HepG2 (cell line): ENCODE measurements at regions not wholly inside any gene's neighbourhood (a gene's known extent, or its start where the extent isn't known, plus 50 kb on each side); places are given as distances from the start of the nearest gene placed in this dataset.

ENCODE experiments used
- ATAC-seq: fragments of 200-7000 bp; cut with Tn5 transposase; 3 replicates; pipeline ENCODE4 v1.9.1; 2020; ENCODE audit warnings: mild to moderate bottlenecking, moderate library complexity
- BruUV-seq: library from RNA; stranded (reverse); fragments of 400-500 nt; replicated peaks from 2 replicates; lab custom pipeline; 2021; lab: Mats Ljungman, UMichigan
- CTCF ChIA-PET: fragments of 300-600 bp; formaldehyde crosslinking; extraction: SDS; loops from one replicate; lab custom pipeline; 2021; ENCODE audit warnings: low total read pairs, inconsistent platforms, low intra/inter-chr PET ratio; lab: Yijun Ruan, JAX
- POLR2A ChIA-PET: fragments of 350-600 bp; sonication (Branson Sonifier 250); formaldehyde crosslinking; loops from one replicate; lab custom pipeline; 2020; ENCODE audit warnings: antibody characterized with exemption, inconsistent platforms; lab: Yijun Ruan, JAX
- DNase-seq: peaks from one replicate; pipeline ENCODE4 v3.0.0-alpha.2; 2015; ENCODE audit warnings: low spot score
- FAIRE-seq: peaks from 3 replicates; lab custom pipeline; 2011; peaks lifted over from hg19 to GRCh38; lab: Jason Lieb, UNC
- H2AFZ ChIP-seq: one replicate; pipeline ENCODE4 v1.6.1; 2011; ENCODE audit warnings: low read length, inconsistent platforms
- H3K27ac ChIP-seq: fragments of 300-600 bp; 3 replicates; pipeline ENCODE4 v1.8.0; 2011; ENCODE audit warnings: mixed run types, mild to moderate bottlenecking, mixed read lengths, low read length, inconsistent platforms; ENCODE audit not compliant: insufficient read depth; ENCODE audit errors: extremely low read length
- H3K27me3 ChIP-seq, 2 experiments: fragments of 200-600 bp in 1 of 2; 2 replicates in 1 of 2; 3 replicates in 1 of 2; pipeline versions ENCODE4 v1.6.0 to v1.8.0; 2011; ENCODE audit warnings: low read length in 2 of 2, mild to moderate bottlenecking in 2 of 2, moderate library complexity in 2 of 2, inconsistent platforms in 1 of 2; ENCODE audit not compliant: insufficient read depth in 2 of 2, control insufficient read depth in 1 of 2
- H3K36me3 ChIP-seq, 2 experiments: fragments of 200-600 bp in 1 of 2; replicated peaks in 1 of 2; 2 replicates in 1 of 2; 3 replicates in 1 of 2; pipeline versions ENCODE4 v1.5.1 to v1.8.0; 2011; ENCODE audit warnings: low read length in 2 of 2, inconsistent platforms in 1 of 2; ENCODE audit not compliant: insufficient read depth in 2 of 2, control insufficient read depth in 1 of 2
- H3K4me1 ChIP-seq: 2 replicates; pipeline ENCODE4 v1.5.1; 2012; ENCODE audit warnings: low read length, inconsistent platforms; ENCODE audit not compliant: insufficient read depth
- H3K4me2 ChIP-seq: 2 replicates; pipeline ENCODE4 v1.6.0; 2011; ENCODE audit warnings: low read depth, low read length, inconsistent platforms
- H3K4me3 ChIP-seq, 3 experiments: fragments of 200-600 bp in 1 of 3; sonication (generic), shearing (Covaris generic) in 1 of 3; replicated peaks in 1 of 3; 2 replicates each; pipeline ENCODE4 v1.5.1; 2011 to 2016; ENCODE audit warnings: low read length in 3 of 3, inconsistent platforms in 2 of 3, low read depth in 2 of 3, mild to moderate bottlenecking in 2 of 3, control low read depth in 1 of 3, mixed read lengths in 1 of 3; ENCODE audit not compliant: insufficient read depth in 1 of 3
- H3K79me2 ChIP-seq: one replicate; pipeline ENCODE4 v1.6.1; 2011; ENCODE audit warnings: low read length, inconsistent platforms; ENCODE audit not compliant: insufficient read depth
- H3K9ac ChIP-seq: 2 replicates; pipeline ENCODE4 v1.6.0; 2011; ENCODE audit warnings: mild to moderate bottlenecking, low read depth, low read length, inconsistent platforms; ENCODE audit not compliant: insufficient read depth
- H3K9me3 ChIP-seq: 2 replicates; pipeline ENCODE4 v1.5.1; 2012; ENCODE audit warnings: mild to moderate bottlenecking, low read length
- H4K20me1 ChIP-seq: 2 replicates; pipeline ENCODE4 v1.6.0; 2011; ENCODE audit warnings: inconsistent platforms, mild to moderate bottlenecking, low read length, moderate library complexity; ENCODE audit not compliant: insufficient read depth
- AHR ChIP-seq: IDR thresholded peaks from 2 replicates; pipeline ENCODE4 v1.6.1; 2018; ENCODE audit warnings: missing genetic modification reagents, missing compliant biosample characterization
- ARID3A ChIP-seq: IDR thresholded peaks from 2 replicates; pipeline ENCODE4 v1.6.1; 2012; ENCODE audit warnings: low read depth, low read length, improper control_type of control experiment
- CENPX ChIP-seq: sonication (generic); formaldehyde crosslinking; IDR thresholded peaks from 2 replicates; pipeline ENCODE4 v1.9.0; 2021; ENCODE audit warnings: mild to moderate bottlenecking, missing genetic modification reagents, moderate library complexity
- DMTF1 ChIP-seq: sonication (generic); formaldehyde crosslinking; IDR thresholded peaks from 2 replicates; pipeline ENCODE4 v1.4.0; 2020; ENCODE audit warnings: mild to moderate bottlenecking, missing genetic modification reagents
- KDM1A ChIP-seq: IDR thresholded peaks from 2 replicates; pipeline ENCODE4 v1.6.1; 2016; ENCODE audit warnings: missing compliant biosample characterization
- SNAPC4 ChIP-seq: sonication (generic); formaldehyde crosslinking; IDR thresholded peaks from 2 replicates; pipeline ENCODE4 v1.4.0; 2020; ENCODE audit warnings: mild to moderate bottlenecking, missing genetic modification reagents
- SP2 ChIP-seq: sonication (generic); formaldehyde crosslinking; IDR thresholded peaks from 2 replicates; pipeline ENCODE4 v1.5.1; 2020; ENCODE audit warnings: mild to moderate bottlenecking, missing genetic modification reagents
- ZNF18 ChIP-seq: sonication (generic); formaldehyde crosslinking; IDR thresholded peaks from 2 replicates; pipeline ENCODE4 v1.8.0; 2022; ENCODE audit warnings: mild to moderate bottlenecking, missing genetic modification reagents; ENCODE audit not compliant: insufficient replicate concordance
- ZNF205 ChIP-seq: IDR thresholded peaks from 2 replicates; pipeline ENCODE4 v1.6.1; 2018; ENCODE audit warnings: missing biosample characterization, missing genetic modification reagents
- WGBS: methylation state at CpG from one replicate; pipeline ENCODE4 v1.1.6; 2017; ENCODE audit warnings: low lambda C conversion rate; 5-methylcytosine and 5-hydroxymethylcytosine counted together
- in situ Hi-C: cut with HindIII; loops from 2 replicates; pipeline ENCODE4 v1.10.0; 2017; ENCODE audit warnings: low pct_unique_long_range_greater_than_20kb; ENCODE audit not compliant: extremely low pct_ligation_motif_present
- intact Hi-C: fragments of 100-400 bp; cut with micrococcal nuclease; formaldehyde crosslinking; loops from one replicate; pipeline ENCODE4 v1.10.0; 2022; ENCODE audit not compliant: unreplicated experiment
- TF ChIP-seq, protein P1 (sequence below): sonication (generic); formaldehyde crosslinking; IDR thresholded peaks from 2 replicates; pipeline ENCODE4 v1.5.1; 2020; ENCODE audit warnings: missing genetic modification reagents, mild to moderate bottlenecking, borderline replicate concordance
- TF ChIP-seq, protein P2 (sequence below): sonication (generic); formaldehyde crosslinking; IDR thresholded peaks from 2 replicates; pipeline ENCODE4 v1.8.0; 2022; ENCODE audit warnings: low read depth, missing genetic modification reagents

DNA sequence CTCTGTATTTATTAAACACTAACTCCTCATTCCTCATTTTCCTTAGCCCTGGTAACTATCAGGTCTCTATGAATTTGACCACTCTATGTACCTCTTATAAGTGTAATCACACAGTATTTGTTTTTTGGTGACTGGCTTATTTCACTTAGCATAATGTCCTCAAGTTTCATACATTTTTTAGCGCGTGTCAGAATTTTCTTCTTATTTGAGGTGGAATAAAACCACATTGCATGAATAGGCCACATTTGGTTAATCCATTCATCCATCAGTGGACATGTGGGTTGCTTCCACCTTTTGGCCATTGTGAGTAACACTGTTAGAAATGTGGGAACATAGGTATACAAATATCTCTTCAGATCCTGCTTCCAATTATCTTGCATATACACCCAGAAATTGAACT is 341.2 kb upstream of the BOD1L1 start:
- H3K9ac ChIP-seq: no peak overlapping the region
- no peak for DNase-seq
- H3K36me3 ChIP-seq: no peaks in the 10 kb centered on the region
- no TSS peak for BruUV-seq
- no peak for FAIRE-seq
- in situ Hi-C loops (loop anchor here (25.0 kb wide), 1 partner anchor 306 kb away; no protein-coding TSS in a partner anchor), intact Hi-C loops (no loop called here)
- WGBS: 97% methylated on average over 2 of the region's 2 CpGs
- no peaks in the 10 kb centered on the region for H3K4me1 ChIP-seq
- ChIA-PET CTCF (no interaction called here), POLR2A (no interaction called here)
- H3K4me2 ChIP-seq: no peak overlapping the region
- no peaks in the 10 kb centered on the region for H3K27me3 ChIP-seq
- no peak overlapping the region for H3K4me3 ChIP-seq
- no peak overlapping the region for H3K27ac ChIP-seq
- no peaks in the 10 kb centered on the region for H3K79me2 ChIP-seq
- H3K9me3 ChIP-seq: peaks cover 41% of the 10 kb centered on the region
- no peaks in the 10 kb centered on the region for H4K20me1 ChIP-seq
- no peak overlapping the region for H2AFZ ChIP-seq
- ATAC-seq: no peak
- no peak for TF ChIP-seq DMTF1 (CRISPR knock-in tag)
- TF ChIP-seq, protein P1, sequence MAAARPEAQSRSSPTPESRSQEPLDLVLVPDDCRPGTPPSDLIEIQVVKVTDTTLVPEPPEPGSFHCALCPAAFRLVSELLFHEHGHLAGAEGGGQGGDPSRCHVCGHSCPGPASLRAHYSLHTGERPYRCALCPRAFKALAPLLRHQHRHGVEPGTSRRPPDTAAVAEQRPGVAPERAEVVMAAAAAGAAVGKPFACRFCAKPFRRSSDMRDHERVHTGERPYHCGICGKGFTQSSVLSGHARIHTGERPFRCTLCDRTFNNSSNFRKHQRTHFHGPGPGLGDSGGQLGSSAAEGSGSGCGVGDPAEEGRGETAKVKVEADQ (CRISPR knock-in tag): no peak
- no peak for TF ChIP-seq AHR (CRISPR knock-in tag)
- TF ChIP-seq, protein P2, sequence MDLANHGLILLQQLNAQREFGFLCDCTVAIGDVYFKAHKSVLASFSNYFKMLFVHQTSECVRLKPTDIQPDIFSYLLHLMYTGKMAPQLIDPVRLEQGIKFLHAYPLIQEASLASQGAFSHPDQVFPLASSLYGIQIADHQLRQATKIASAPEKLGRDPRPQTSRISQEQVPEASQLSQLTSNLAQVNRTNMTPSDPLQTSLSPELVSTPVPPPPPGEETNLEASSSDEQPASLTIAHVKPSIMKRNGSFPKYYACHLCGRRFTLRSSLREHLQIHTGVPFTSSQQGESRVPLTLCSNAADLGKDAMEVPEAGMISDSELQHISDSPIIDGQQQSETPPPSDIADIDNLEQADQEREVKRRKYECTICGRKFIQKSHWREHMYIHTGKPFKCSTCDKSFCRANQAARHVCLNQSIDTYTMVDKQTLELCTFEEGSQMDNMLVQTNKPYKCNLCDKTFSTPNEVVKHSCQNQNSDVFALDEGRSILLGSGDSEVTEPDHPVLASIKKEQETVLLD (CRISPR knock-in tag): no peak
- no peak for TF ChIP-seq ZNF205 (CRISPR knock-in tag)
- TF ChIP-seq CENPX (CRISPR knock-in tag): no peak
- no peak for TF ChIP-seq SNAPC4 (CRISPR knock-in tag)
- TF ChIP-seq SP2 (CRISPR knock-in tag): no peak
- TF ChIP-seq KDM1A (CRISPR knock-in tag): no peak
- TF ChIP-seq ZNF18 (CRISPR knock-in tag): no peak
- TF ChIP-seq ARID3A: no peak
